ENCODE measurements at regions not wholly inside any gene's neighbourhood (a gene's known extent, or its start where the extent isn't known, plus 50 kb on each side); places are given as distances from the start of the nearest gene placed in this dataset.

- H3K4me3 ChIP-seq (ENCODE audit: low read depth, low read length), result no peak overlapping the region
- no peak for TF ChIP-seq CTCF (conservative IDR thresholded peaks at IDR 0.05; ENCODE audit: low read depth, low read length)
- DNase-seq (ENCODE audit: low read depth), result no peak
Measured at GRCh38 chr20:40933758-40934157, 94.9 kb upstream of the TOP1 start.

- no peak overlapping the region for H3K4me3 ChIP-seq (ENCODE audit: low read depth, low read length)
- peak; percentile 39 for TF ChIP-seq CTCF (conservative IDR thresholded peaks at IDR 0.05; ENCODE audit: low read depth, low read length)
- DNase-seq (ENCODE audit: low read depth), result no peak
Measured at GRCh38 chr20:40938020-40938419, 90.6 kb upstream of the TOP1 start.

- no peak overlapping the region for H3K4me3 ChIP-seq (ENCODE audit: low read depth, low read length)
- DNase-seq (ENCODE audit: low read depth), result no peak
- no peak for TF ChIP-seq CTCF (conservative IDR thresholded peaks at IDR 0.05; ENCODE audit: low read depth, low read length)
Measured at GRCh38 chr20:40939667-40940066, 89.0 kb upstream of the TOP1 start.

- TF ChIP-seq CTCF (conservative IDR thresholded peaks at IDR 0.05; ENCODE audit: low read depth, low read length), result no peak
- H3K4me3 ChIP-seq (ENCODE audit: low read depth, low read length), result no peak overlapping the region
- peak; percentile 11 for DNase-seq (ENCODE audit: low read depth)
Measured at GRCh38 chr20:40941133-40941610, 87.5 kb upstream of the TOP1 start.

GRCh38 chr20:40942006-40942405, 86.6 kb upstream of the TOP1 start:
- no peak for DNase-seq (ENCODE audit: low read depth)
- TF ChIP-seq CTCF (conservative IDR thresholded peaks at IDR 0.05; ENCODE audit: low read depth, low read length), result no peak

GRCh38 chr20:40942775-40943174, 85.8 kb upstream of the TOP1 start:
- H3K4me3 ChIP-seq (ENCODE audit: low read depth, low read length), result no peak overlapping the region
- no peak for DNase-seq (ENCODE audit: low read depth)
- TF ChIP-seq CTCF (conservative IDR thresholded peaks at IDR 0.05; ENCODE audit: low read depth, low read length), result no peak

More at GRCh38 chr20:40942006-40942405, 86.6 kb upstream of the TOP1 start:
- no peak overlapping the region for H3K4me3 ChIP-seq (ENCODE audit: low read depth, low read length)

GRCh38 chr20:40943591-40943990, 85.0 kb upstream of the TOP1 start:
- DNase-seq (ENCODE audit: low read depth), result no peak
- no peak overlapping the region for H3K4me3 ChIP-seq (ENCODE audit: low read depth, low read length)
- no peak for TF ChIP-seq CTCF (conservative IDR thresholded peaks at IDR 0.05; ENCODE audit: low read depth, low read length)
